Esophagus muscularis mucosa (tissue), 4 donors: ENCODE measurements at regions not wholly inside any gene's neighbourhood (a gene's known extent, or its start where the extent isn't known, plus 50 kb on each side); places are given as distances from the start of the nearest gene placed in this dataset.

Source experiments
- EP300 ChIP-seq: sonication (generic); formaldehyde crosslinking; IDR thresholded peaks from one replicate; pipeline ENCODE4 v1.6.1; 2017; ENCODE audit warnings: antibody characterized with exemption
- POLR2A ChIP-seq: fragments of 450-650 bp; IDR thresholded peaks from one replicate; pipeline ENCODE4 v1.6.1; 2017; ENCODE audit warnings: antibody characterized with exemption, moderate library complexity, mild to moderate bottlenecking, low read depth
- POLR2AphosphoS5 ChIP-seq, 2 donors: sonication (generic); formaldehyde crosslinking; IDR thresholded peaks; one replicate each; pipeline ENCODE4 v1.6.1; 2017; ENCODE audit warnings: antibody characterized with exemption in 2 of 2
- TF ChIP-seq, protein P1 (sequence below), 3 experiments: fragments of 200-600 bp in 2 of 3; fragments of 450-650 bp in 1 of 3; sonication (generic) in 2 of 3; IDR thresholded peaks; one replicate each; pipeline ENCODE4 v1.5.1; 2017 to 2019; ENCODE audit warnings: antibody characterized with exemption in 3 of 3, mild to moderate bottlenecking in 2 of 3, moderate library complexity in 1 of 3

- TF ChIP-seq POLR2A (no peak), EP300 (no peak), POLR2AphosphoS5 (IDR thresholded peaks at IDR 0.05) (no peak)
- TF ChIP-seq, protein P1, sequence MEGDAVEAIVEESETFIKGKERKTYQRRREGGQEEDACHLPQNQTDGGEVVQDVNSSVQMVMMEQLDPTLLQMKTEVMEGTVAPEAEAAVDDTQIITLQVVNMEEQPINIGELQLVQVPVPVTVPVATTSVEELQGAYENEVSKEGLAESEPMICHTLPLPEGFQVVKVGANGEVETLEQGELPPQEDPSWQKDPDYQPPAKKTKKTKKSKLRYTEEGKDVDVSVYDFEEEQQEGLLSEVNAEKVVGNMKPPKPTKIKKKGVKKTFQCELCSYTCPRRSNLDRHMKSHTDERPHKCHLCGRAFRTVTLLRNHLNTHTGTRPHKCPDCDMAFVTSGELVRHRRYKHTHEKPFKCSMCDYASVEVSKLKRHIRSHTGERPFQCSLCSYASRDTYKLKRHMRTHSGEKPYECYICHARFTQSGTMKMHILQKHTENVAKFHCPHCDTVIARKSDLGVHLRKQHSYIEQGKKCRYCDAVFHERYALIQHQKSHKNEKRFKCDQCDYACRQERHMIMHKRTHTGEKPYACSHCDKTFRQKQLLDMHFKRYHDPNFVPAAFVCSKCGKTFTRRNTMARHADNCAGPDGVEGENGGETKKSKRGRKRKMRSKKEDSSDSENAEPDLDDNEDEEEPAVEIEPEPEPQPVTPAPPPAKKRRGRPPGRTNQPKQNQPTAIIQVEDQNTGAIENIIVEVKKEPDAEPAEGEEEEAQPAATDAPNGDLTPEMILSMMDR (IDR thresholded peaks at IDR 0.05) = no peak
Measured at GRCh38 chr11:121933694-121934093, 182.3 kb downstream of the BLID start.
